HAP-1 (cell line): ENCODE measurements at regions not wholly inside any gene's neighbourhood (a gene's known extent, or its start where the extent isn't known, plus 50 kb on each side); places are given as distances from the start of the nearest gene placed in this dataset.

ENCODE experiments used
- DNase-seq, 2 experiments: peaks; one replicate each; pipeline ENCODE4 v3.0.0-alpha.2; 2016 to 2020; ENCODE audit warnings: low spot score in 2 of 2
- H3K27me3 ChIP-seq: fragments of 250-450 bp; sonication (Bioruptor Pico); 2 replicates; pipeline ENCODE4 v1.5.1; 2020; ENCODE audit warnings: low read depth, mild to moderate bottlenecking, moderate library complexity
- H3K36me3 ChIP-seq: fragments of 250-450 bp; sonication (Bioruptor Pico); replicated peaks from 2 replicates; pipeline ENCODE4 v1.5.1; 2020; ENCODE audit warnings: mild to moderate bottlenecking
- H3K4me1 ChIP-seq: fragments of 250-450 bp; sonication (Bioruptor Pico); 2 replicates; pipeline ENCODE4 v1.5.1; 2020; ENCODE audit warnings: mild to moderate bottlenecking
- H3K4me3 ChIP-seq: fragments of 250-450 bp; sonication (Bioruptor Pico); 2 replicates; pipeline ENCODE4 v1.5.1; 2020; ENCODE audit warnings: mild to moderate bottlenecking, moderate library complexity
- H3K9me3 ChIP-seq: fragments of 250-450 bp; sonication (Bioruptor Pico); 2 replicates; pipeline ENCODE4 v1.5.1; 2020; ENCODE audit warnings: mild to moderate bottlenecking, moderate library complexity
- in situ Hi-C: fragments of 300-500 bp; cut with MboI; formaldehyde crosslinking; loops from 3 replicates; pipeline ENCODE4 v1.14.3; 2020; ENCODE audit warnings: low sequenced_read_pairs, inconsistent platforms, mixed read lengths

DNA sequence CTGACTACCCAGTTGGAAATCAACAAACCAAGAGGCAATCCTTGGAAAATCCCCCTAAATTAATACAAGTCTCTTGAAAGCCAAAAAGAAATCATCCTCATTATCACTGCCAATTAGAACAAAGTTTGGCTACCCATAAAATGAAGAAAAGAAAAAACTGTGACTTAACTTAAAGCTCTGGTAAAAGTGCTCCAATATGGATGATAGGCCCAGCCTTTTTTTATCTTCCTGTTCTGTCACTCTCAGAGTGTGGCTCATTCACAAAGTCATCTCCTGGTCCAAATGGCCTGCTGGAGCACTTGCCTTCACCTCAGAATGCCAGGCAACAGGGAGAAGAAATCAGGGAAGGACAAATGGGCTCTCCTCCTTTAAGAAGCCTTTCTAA is 155.1 kb upstream of the GHITM start:
- H3K4me3 ChIP-seq, result no peak overlapping the region
- peaks cover 4% of the 10 kb centered on the region for H3K4me1 ChIP-seq
- H3K36me3 ChIP-seq, result no peaks in the 10 kb centered on the region
- no peaks in the 10 kb centered on the region for H3K9me3 ChIP-seq
- no peak for DNase-seq
- H3K27me3 ChIP-seq, result no peaks in the 10 kb centered on the region
- in situ Hi-C loops, result no loop called here

DNA sequence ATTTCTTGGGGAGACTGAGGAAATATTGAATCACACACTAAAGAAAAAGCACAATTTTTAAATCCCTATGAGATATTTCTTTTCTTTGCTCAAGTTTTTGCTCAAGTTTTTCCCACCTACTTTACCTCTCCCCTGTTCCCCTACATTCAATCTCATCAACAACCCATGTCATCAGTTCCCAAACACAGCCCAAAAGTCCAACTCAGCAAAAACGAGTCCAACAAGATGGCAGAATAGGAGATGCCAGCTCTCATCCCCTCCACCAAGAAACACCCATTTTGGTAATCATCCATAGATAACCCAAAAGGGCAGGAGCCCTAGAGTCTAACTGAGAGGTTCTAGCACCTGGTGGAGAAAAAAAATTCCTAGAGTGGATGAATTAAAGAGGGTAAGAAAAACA is 152.5 kb upstream of the GHITM start:
- H3K4me1 ChIP-seq, result peaks cover 4% of the 10 kb centered on the region
- no peaks in the 10 kb centered on the region for H3K9me3 ChIP-seq
- in situ Hi-C loops, result no loop called here
- no peak for DNase-seq
- no peak overlapping the region for H3K4me3 ChIP-seq
- no peaks in the 10 kb centered on the region for H3K27me3 ChIP-seq
- no peaks in the 10 kb centered on the region for H3K36me3 ChIP-seq

DNA sequence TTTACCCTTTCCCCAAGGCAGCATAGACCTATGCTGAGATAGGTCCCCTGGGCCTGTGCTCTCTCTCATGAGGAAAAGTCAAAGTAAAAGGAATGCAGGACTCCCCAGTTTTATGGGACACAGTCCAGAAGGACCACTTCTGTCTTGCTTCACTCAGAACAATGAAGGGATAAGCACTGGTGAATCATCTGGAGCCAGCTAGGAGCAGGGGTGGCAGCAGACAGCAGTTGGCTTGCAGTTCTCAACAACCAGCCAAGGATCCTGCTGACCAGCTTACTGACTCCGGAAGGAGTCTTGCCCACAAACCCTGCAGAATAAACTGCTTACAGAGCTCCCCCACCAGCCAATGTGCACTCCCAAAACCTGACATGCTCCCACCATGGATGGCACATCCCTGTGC is 152.1 kb upstream of the GHITM start:
- Histone ChIP-seq H3K4me1 (peaks cover 4% of the 10 kb centered on the region), H3K9me3 (no peaks in the 10 kb centered on the region), H3K4me3 (no peak overlapping the region), H3K27me3 (no peaks in the 10 kb centered on the region), H3K36me3 (no peaks in the 10 kb centered on the region)
- in situ Hi-C loops, result no loop called here
- no peak for DNase-seq

DNA sequence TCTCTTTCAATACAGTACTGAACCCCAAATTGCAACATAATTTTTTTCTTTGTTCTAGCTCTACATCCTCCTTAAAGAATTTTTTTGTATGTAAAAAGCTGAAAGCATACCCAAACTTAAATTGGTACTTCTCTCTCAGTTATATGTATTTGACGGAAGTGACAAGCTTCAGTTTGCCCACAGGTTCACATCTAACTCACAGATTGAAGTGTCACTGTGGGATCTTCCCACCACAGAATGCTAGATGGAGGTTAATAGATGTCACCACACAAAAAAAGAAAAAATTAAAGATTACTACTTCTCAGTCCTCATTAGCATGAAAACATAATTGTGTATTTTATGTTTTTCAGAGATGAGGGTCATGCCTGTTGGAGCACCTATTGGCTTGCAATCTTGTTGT is 150.9 kb upstream of the GHITM start:
- in situ Hi-C loops, result no loop called here
- no peaks in the 10 kb centered on the region for H3K27me3 ChIP-seq
- H3K4me1 ChIP-seq, result peaks cover 4% of the 10 kb centered on the region
- H3K4me3 ChIP-seq, result no peak overlapping the region
- no peak for DNase-seq
- H3K36me3 ChIP-seq, result no peaks in the 10 kb centered on the region
- no peaks in the 10 kb centered on the region for H3K9me3 ChIP-seq

DNA sequence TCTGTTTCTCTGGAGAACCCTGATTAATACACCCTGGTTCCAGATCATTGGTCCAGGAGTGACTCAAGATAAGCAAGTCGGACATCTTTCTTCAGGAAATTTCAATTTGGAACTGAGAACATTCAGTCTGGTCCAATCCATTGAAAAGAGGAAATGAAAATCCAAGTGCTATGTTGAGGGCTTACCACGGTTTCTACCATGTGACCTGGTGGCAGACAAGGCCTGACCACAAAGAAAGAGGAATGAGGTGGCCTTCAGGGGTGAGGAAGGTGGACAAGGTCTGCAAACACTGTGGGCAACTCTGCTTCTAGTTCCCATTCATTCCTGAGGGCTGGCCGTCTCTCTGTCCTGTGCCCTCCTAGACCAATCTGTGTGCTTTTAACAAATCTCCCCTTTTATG is 149.2 kb upstream of the GHITM start:
- Histone ChIP-seq H3K4me1 (no peaks in the 10 kb centered on the region), H3K27me3 (no peaks in the 10 kb centered on the region), H3K9me3 (no peaks in the 10 kb centered on the region), H3K36me3 (no peaks in the 10 kb centered on the region), H3K4me3 (no peak overlapping the region)
- DNase-seq, result no peak
- in situ Hi-C loops, result no loop called here

- no peaks in the 10 kb centered on the region for H3K9me3 ChIP-seq
- no peaks in the 10 kb centered on the region for H3K36me3 ChIP-seq
- in situ Hi-C loops, result no loop called here
- peak; percentile 14 to 71 for DNase-seq
- H3K27me3 ChIP-seq, result peaks cover 10% of the 10 kb centered on the region
- no peaks in the 10 kb centered on the region for H3K4me1 ChIP-seq
- no peak overlapping the region for H3K4me3 ChIP-seq
Observed at GRCh38 chr10:83991986-83992753, 147.1 kb upstream of the GHITM start.

DNA sequence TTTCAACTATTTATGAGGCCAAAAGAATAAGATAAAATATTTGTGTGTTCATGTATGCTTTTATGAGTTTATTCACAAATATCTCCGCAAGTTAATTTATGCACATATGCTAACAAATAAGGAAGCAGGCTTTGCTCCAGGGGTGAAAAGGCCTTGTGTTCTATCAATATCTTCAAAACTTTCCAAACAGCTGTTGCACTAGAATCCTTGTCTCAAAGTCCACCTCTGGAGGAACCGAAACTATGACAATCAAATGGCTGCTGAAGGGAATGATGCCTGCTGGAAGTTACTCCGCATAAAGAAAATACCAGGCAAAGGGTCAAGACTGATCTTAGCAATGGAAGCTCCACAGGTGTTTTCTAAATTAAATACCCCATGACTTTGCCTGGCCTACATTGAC is 145.0 kb upstream of the GHITM start:
- in situ Hi-C loops, result no loop called here
- DNase-seq, result no peak
- H3K9me3 ChIP-seq, result no peaks in the 10 kb centered on the region
- H3K4me3 ChIP-seq, result no peak overlapping the region
- H3K36me3 ChIP-seq, result no peaks in the 10 kb centered on the region
- peaks cover 14% of the 10 kb centered on the region for H3K27me3 ChIP-seq
- no peaks in the 10 kb centered on the region for H3K4me1 ChIP-seq

GRCh38 chr10:83995738-83996331 is 143.5 kb upstream of the GHITM start:
- in situ Hi-C loops, result no loop called here
- H3K27me3 ChIP-seq, result peaks cover 14% of the 10 kb centered on the region
- H3K36me3 ChIP-seq, result no peaks in the 10 kb centered on the region
- H3K4me3 ChIP-seq, result no peak overlapping the region
- no peaks in the 10 kb centered on the region for H3K4me1 ChIP-seq
- no peaks in the 10 kb centered on the region for H3K9me3 ChIP-seq
- DNase-seq, result no peak

GRCh38 chr10:84004221-84004620 is 135.1 kb upstream of the GHITM start:
- Histone ChIP-seq H3K4me1 (peaks cover 2% of the 10 kb centered on the region; the same call in 1 of the 2 replicates), H3K27me3 (peaks cover 10% of the 10 kb centered on the region; the same call in 1 of the 2 replicates), H3K4me3 (no peak overlapping the region), H3K36me3 (no peaks in the 10 kb centered on the region), H3K9me3 (no peaks in the 10 kb centered on the region)
- no peak for DNase-seq
- in situ Hi-C loops, result no loop called here

GRCh38 chr10:84005403-84005802 is 133.9 kb upstream of the GHITM start:
- peaks cover 10% of the 10 kb centered on the region; the same call in 1 of the 2 replicates for H3K27me3 ChIP-seq
- DNase-seq, result no peak
- no peak overlapping the region for H3K4me3 ChIP-seq
- H3K36me3 ChIP-seq, result no peaks in the 10 kb centered on the region
- in situ Hi-C loops, result no loop called here
- peaks cover 3% of the 10 kb centered on the region; the same call in 1 of the 2 replicates for H3K4me1 ChIP-seq
- no peaks in the 10 kb centered on the region for H3K9me3 ChIP-seq

- H3K36me3 ChIP-seq, result no peaks in the 10 kb centered on the region
- peaks cover 7% of the 10 kb centered on the region for H3K4me1 ChIP-seq
- no peaks in the 10 kb centered on the region for H3K9me3 ChIP-seq
- in situ Hi-C loops, result no loop called here
- DNase-seq, result no peak
- H3K4me3 ChIP-seq, result no peak overlapping the region
- H3K27me3 ChIP-seq, result peaks cover 10% of the 10 kb centered on the region; the same call in 1 of the 2 replicates
Observed at GRCh38 chr10:84007482-84007881, 131.8 kb upstream of the GHITM start.

DNA sequence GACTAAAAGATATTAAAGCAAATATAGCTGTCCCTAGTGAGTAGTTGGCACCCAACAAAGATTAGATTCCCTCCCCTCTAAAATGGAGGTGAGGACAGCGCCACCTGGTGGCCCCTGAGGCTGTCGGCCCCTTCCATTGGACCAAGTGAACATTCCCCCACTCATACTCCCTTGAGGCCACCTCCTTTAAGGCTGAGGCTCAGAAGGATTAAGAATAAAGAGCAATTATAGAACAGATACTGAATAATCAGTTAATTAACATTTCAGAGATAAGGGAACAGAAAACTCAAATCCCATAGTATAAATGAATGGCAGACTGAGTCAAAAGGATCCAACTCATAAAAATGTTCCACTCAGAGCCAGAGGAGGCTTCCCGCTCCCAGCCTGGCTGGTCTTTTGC is 130.4 kb upstream of the GHITM start:
- no peak overlapping the region for H3K4me3 ChIP-seq
- no peaks in the 10 kb centered on the region for H3K9me3 ChIP-seq
- no peaks in the 10 kb centered on the region for H3K36me3 ChIP-seq
- peaks cover 11% of the 10 kb centered on the region for H3K4me1 ChIP-seq
- peak; percentile 69 to 81 for DNase-seq
- H3K27me3 ChIP-seq, result peaks cover 10% of the 10 kb centered on the region; the same call in 1 of the 2 replicates
- in situ Hi-C loops, result no loop called here

DNA sequence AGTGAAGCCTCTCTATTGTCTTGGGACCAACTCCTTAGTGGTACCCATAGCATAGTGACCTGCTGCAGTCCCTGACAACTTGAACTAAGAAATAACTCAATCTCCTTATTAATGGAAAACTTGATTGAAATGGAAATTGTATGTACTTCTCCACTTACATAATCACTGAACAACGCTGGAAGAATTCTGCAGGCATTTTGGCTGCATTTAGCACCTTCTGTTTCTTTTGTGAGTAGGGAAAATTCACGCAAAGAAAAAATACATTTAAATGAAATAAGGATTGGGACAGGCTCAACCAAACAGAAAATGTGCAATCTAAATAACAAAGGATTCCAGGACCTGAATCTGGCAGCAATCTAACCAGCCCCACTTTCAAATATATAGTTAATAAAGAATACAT is 126.9 kb upstream of the GHITM start:
- peak in 1 of 2 experiments; percentile 52 for DNase-seq
- Histone ChIP-seq H3K4me1 (peaks cover 11% of the 10 kb centered on the region), H3K27me3 (no peaks in the 10 kb centered on the region), H3K36me3 (no peaks in the 10 kb centered on the region), H3K4me3 (no peak overlapping the region), H3K9me3 (no peaks in the 10 kb centered on the region)
- in situ Hi-C loops, result no loop called here

DNA sequence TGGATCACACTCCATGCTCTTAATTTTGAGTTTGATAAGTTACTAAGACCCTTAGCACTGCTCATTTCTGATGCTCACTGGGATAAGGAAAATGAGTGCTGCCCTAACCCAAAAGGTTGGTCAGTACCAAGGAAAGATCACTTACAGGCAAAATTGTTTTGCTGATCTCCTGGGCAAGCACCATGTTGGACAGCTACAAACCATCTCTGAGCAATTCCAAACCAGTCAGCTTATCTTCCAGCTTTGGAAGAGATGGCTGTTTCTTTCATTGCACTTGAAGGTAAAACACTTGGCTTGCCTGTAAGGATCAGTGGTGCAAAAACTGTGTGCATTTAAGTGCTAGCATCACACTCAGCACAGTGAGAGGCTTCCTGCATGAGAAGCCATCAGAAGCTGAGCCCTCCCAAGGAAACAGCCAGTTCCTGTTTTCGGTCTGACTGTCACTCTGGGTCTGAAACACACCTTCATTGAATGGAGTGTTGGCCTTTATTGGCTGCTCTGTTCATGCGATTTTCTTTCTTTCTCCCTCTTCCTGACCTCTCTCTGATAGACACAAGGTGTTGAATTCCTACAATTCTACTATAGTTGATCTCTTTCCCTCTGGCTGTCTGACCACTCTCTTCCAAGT is 126.4 kb upstream of the GHITM start:
- Histone ChIP-seq H3K27me3 (no peaks in the 10 kb centered on the region), H3K36me3 (no peaks in the 10 kb centered on the region), H3K9me3 (no peaks in the 10 kb centered on the region), H3K4me1 (peaks cover 11% of the 10 kb centered on the region), H3K4me3 (no peak overlapping the region)
- no peak for DNase-seq
- in situ Hi-C loops, result no loop called here
